ENCODE measurements at regions not wholly inside any gene's neighbourhood (a gene's known extent, or its start where the extent isn't known, plus 50 kb on each side); places are given as distances from the start of the nearest gene placed in this dataset.

DNA sequence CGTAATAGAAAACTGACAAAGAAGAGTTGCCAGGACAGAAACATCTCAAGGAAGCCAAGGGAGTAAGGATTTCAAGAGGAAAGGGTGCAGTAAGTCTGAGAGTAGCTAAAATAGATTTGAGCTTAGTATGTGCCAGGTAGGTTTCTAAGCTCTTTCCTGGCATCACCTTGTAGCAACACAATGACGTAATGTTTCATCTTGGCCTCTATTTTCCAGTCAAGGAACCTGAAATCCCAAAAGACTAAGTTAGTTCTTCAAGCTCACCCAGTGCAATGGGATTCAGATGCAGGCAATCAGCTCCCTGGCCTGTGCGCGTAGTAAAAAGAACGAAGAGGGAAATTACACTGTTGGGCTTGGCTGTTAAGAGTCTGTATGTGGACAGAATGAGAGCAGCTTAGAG is 586.5 kb upstream of the TENM3 start:
- no peak overlapping the region for H3K4me3 ChIP-seq (ENCODE audit: low read length)
- no peak for TF ChIP-seq CTCF (conservative IDR thresholded peaks at IDR 0.05; ENCODE audit: low read length)

GRCh38 chr4:181659202-181659601 is 584.0 kb upstream of the TENM3 start:
- H3K4me3 ChIP-seq (ENCODE audit: low read length): no peak overlapping the region
- no peak for TF ChIP-seq CTCF (conservative IDR thresholded peaks at IDR 0.05; ENCODE audit: low read length)
- DNase-seq (ENCODE audit: low read depth): peak; percentile 47

More for the DNA sequence above, 586.5 kb upstream of the TENM3 start:
- DNase-seq (ENCODE audit: low read depth): no peak

DNA sequence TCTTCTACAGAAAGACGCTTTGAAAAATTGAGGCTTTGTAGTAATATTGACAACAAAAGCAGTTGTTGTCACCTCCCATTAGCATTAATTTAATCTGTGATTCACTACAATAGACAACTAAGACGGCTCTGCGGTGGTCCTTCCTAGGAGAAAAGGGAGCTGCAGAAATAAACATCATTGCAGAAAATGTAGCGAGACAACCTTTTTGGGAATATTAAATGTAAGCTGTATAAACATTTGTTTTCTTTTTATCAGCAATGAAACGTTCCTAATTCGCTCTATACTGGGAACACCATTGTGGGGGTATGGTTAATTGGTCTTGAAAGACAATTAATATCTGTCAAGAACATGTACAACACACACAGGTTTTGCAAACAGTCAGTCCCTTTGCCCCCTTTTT is 583.3 kb upstream of the TENM3 start:
- H3K4me3 ChIP-seq (ENCODE audit: low read length): no peak overlapping the region
- DNase-seq (ENCODE audit: low read depth): no peak
- TF ChIP-seq CTCF (conservative IDR thresholded peaks at IDR 0.05; ENCODE audit: low read length): no peak

GRCh38 chr4:181661090-181661489 is 582.1 kb upstream of the TENM3 start:
- peak; percentile 87 for DNase-seq (ENCODE audit: low read depth)
- H3K4me3 ChIP-seq (ENCODE audit: low read length): no peak overlapping the region
- TF ChIP-seq CTCF (conservative IDR thresholded peaks at IDR 0.05; ENCODE audit: low read length): no peak

- H3K4me3 ChIP-seq (ENCODE audit: low read length): no peak overlapping the region
- TF ChIP-seq CTCF (conservative IDR thresholded peaks at IDR 0.05; ENCODE audit: low read length): no peak
- no peak for DNase-seq (ENCODE audit: low read depth)
These were observed 581.3 kb upstream of the TENM3 start for GRCh38 chr4:181661923-181662322.

GRCh38 chr4:181662383-181662782 is 580.8 kb upstream of the TENM3 start:
- H3K4me3 ChIP-seq (ENCODE audit: low read length): no peak overlapping the region
- no peak for TF ChIP-seq CTCF (conservative IDR thresholded peaks at IDR 0.05; ENCODE audit: low read length)
- DNase-seq (ENCODE audit: low read depth): peak; percentile 73

DNA sequence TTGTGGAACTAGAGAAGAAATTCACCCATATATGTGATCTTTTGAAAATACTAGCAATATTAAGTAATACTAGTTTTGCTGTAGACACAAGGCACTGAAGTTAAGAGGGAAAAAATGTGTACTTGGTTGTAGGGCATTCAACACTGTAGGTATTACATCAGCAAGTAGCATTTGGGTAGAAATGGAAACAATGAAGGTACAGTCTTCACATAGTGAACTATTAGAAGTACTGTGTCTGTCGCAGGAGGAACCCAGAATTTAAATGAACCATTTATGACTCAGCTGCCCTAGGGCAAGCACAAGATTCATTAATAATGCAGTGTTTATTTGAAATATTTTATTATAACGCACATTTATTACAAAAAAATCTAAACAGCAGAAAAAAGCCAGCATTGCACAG is 572.7 kb upstream of the TENM3 start:
- TF ChIP-seq CTCF (conservative IDR thresholded peaks at IDR 0.05; ENCODE audit: low read length): no peak
- no peak for DNase-seq (ENCODE audit: low read depth)
- H3K4me3 ChIP-seq (ENCODE audit: low read length): no peak overlapping the region
